HG02623 (cell line): ENCODE measurements at regions not wholly inside any gene's neighbourhood (a gene's known extent, or its start where the extent isn't known, plus 50 kb on each side); places are given as distances from the start of the nearest gene placed in this dataset.

Source experiments
- ATAC-seq: cut with Tn5 transposase; IDR thresholded peaks from one replicate; pipeline ENCODE4 v1.9.1; 2021; ENCODE audit warnings: moderate library complexity; ENCODE audit not compliant: unreplicated experiment

DNA sequence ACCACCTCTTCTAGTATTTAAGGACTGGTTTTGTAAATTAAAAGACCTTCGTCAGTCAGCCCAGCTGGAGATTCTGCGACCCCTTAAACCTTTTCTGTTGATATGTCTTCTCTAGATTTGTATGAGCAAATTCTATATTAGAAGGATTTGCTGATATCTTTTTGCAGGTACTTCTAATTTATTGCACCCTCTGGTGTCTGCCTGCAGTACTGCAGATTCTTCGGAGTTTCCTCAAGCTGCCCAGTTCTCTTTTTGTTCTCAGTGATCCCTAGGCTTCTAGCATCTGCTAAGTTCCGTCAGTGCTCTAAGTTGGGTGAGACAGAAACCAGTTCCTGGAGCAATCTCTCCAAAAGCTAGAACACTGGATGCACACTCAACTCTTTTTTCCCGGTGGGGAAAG, 545.2 kb downstream of the C4orf33 start:
- peak; percentile 82 for ATAC-seq

DNA sequence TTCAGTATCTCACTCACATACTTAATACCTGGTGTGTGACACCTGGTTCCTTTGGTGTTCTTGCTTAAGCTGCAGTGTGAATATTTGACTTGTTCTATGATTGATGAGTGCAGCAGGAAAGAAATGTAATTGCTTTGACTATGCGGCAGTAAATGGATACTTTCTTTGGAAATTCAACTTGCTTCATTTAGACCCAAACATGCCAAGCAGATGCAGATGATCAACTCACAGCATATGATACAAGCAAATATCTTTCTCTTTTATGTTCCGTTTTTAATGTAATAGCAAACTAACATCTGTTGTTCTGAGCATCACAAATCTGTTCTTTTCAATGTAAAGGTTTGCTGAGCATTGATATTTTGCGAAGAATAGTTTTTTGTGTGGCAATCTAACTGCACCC, 549.5 kb downstream of the C4orf33 start:
- ATAC-seq, result no peak

DNA sequence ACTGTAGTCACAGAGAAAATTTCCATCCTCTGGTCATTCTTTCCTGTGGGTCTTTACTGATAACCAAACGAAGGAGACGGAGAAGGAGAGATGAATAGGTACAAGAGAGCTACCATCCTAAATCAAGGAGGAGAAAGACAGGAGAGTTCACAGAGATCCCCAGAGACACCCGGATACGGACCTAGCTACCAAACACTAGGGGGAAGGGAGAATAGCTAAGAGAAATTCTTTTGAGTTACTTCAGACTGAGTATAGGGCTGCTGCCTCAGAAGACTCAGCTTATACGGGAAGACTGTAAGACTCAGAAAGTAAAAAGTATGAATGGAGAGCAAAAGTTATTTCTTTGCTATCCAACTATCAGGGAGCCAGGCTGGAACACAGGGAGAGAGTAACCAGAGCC, 572.1 kb downstream of the C4orf33 start:
- ATAC-seq, result no peak

DNA sequence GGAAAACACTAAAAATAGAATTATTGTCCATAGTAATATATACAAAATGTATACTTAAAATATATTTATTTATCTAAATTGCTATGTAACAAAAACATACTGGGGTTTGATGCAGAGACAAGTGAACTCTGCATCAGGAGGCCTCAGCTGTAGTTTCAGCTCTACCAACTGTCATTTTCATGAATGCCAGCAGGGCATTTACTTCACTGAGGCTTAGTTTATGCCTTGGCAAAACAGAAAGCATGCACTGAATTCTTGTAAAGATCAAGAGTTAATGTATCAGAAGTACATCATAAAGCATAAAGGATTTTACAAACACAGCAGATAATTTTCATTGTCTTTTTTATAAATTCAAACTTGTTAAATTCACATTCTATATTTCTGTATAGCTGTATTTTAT, 577.0 kb downstream of the C4orf33 start:
- no peak for ATAC-seq

DNA sequence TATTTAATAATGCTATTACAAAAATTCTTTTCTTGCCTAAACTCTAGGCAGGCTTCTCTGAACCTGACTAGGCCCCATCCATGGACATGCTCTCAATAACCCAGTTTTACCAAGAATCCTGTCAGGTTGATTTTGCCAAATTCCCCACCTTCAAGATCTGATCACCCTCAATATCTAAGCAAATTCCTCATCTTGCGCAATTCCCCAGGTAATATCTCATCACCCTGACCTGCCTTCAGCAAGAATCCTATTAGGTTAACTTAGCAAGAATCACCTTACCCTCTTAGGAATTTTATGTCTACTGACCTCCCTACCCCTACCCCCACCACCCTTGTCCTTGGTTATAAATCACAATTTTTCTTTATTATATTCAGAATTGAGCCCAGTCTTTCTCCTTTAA, 579.1 kb downstream of the C4orf33 start:
- ATAC-seq, result no peak

DNA sequence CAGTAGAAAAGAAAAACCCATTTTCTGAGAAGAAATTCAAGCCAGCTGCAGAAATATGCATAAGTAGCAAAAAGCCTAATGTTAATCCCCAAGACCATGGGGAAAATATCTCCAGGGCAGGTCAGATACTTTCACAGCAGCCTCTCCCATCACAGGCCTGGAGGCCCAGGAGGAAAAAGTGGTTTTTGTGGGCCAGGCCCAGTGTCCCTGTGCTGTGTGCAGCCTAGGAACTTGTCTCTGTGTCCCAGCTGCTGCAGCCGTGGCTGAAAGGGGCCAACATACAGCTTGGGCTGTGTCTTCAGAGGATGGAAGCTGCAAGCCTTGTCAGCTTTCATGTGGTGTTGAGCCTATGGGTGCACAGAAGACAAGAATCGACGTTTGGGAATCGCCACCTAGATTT, 581.0 kb downstream of the C4orf33 start:
- no peak for ATAC-seq

DNA sequence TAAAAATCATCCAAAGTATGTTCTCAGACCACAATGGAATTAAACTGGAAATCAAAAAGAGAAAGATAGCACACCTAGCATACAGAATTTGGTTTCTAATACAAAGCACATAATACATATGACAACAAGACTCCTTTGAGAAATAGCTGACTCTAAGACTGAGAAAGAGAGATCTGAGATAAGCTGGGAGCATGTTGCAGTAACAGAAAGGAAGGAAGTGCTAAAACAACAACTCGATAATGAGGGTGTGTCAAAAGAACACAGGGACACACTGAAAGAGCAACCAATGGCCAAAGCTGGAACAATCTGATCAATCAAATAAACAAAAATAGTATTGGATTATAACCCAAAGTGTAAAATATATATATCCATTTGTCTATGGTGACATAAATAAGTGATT, 586.6 kb downstream of the C4orf33 start:
- no peak for ATAC-seq

DNA sequence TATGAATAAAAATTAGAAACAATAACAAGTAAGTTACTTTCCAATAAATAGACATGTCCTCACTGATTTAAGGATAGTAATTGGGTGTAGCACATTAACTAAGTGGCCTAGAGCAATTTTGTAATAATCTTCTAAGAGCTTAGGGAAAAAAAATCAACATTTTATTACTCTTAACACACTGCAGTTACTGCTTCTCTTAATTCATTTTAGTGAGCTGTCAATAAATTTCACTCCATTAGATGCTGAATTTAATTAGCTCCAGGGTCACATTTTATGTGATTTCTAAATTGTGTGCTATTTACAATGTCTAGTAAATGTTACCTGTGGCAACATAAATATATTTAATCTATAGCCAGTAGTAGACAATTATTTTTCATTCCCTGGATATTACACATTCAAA, 612.0 kb downstream of the C4orf33 start:
- ATAC-seq, result no peak

DNA sequence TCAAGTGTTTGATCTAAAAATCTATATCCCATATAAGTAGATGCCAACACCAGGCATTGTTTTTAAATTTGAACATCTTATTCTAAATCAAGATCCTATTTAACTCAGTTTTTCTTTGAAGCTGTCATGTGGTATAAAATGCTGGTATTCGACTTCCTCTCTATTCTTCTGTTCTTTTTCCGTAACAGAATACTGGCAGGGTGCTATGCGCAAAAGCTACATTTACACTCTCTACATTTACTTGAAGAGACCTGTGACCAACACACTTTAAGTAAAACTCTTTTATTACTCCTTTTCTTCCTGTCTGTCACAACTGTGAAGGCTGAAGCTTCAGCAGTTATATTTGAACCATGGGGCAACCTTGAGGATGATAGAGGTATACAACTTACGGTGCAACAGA, 612.8 kb downstream of the C4orf33 start:
- ATAC-seq, result no peak

DNA sequence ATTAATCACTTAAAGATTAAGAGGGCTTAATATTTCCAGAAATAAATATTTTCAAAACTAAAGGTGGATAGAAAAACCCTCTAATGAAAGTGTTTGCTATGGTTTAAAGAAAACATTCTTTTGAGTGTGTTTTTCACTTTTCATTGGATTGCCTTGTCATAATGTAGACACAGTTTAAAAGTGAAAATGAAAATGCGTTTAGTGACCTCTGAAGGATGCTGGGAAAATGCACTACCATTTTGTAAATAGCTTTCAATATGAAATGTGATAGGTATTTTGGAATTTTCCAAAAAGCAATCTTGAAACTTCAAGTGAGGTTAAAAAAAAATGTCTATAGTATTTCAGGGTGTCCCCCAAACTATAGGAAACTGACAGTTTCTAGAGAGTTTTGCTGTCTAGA, 642.2 kb downstream of the C4orf33 start:
- ATAC-seq, result peak; percentile 40

DNA sequence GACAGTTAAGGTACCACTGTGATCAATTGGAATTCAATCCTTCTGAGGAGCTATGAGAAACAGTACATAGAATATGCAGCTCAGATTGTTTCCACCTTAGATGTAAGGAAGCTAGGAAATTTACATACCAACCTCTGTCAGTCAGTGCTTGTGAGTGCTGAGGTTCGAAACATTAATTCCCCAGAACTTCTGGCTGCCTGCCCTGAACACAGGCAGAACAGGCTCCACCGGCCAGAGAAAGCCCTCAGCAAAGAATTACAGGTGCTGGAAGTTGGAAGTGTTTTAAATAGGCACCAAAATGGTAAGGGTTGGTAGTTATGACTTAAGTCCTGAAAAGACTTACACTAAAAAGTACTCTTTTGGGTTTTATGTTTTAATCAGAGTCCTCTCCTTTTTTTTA, 651.8 kb downstream of the C4orf33 start:
- no peak for ATAC-seq

DNA sequence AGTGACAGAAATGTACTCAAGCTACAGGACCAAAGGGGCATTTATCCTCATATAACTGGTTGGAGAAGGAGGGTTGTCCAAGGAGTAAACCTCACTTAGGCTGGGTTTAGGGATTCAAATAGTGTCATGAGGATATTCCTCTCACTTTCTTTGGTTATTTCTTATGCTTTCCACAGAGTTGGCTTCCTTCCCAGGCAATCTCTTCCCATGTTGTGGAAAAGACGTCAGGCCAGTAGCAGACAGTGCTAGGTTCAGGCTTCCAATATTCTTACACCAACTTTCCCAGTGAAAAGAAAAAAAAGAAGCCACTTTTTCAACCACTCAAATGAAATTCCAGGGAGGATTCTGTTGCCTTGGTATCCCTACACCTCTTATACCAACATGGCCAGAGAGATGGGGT, 653.0 kb downstream of the C4orf33 start:
- no peak for ATAC-seq

DNA sequence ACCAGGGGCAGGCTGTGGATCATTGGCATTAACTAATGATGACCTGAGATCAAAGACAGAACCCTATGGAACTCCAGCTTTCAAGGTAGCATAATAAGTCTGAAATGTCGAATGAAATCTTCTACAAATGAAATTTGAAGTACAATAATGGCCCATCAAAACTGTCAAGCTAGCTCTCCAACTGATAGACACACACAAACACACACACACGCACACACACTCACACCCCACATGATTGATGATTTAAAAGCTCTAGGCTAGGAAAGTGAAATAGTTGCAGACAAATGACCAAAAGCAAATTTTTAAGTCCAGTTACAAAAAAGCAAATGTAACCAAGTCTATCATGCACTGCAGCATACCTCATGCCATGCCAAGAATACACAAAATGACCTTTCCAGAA, 655.7 kb downstream of the C4orf33 start:
- ATAC-seq, result no peak

DNA sequence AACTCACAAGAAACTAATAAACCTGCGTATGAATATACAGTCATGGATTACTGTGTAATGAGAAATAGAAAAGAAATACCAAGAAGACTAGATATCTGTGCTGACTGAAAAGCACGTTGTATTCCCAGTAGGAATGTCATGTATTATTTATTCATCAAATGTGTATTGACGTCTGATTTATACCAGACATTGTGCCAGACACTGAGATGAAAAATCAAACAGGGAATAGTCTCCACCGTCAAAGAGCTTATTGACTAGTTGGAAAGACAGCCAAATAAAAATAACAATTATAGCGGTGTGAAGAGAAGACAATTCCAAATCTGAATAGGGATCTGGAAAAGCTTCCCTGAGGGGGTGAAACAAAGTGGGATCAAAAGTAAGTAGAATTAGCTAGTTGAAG, 687.6 kb downstream of the C4orf33 start:
- ATAC-seq, result no peak

DNA sequence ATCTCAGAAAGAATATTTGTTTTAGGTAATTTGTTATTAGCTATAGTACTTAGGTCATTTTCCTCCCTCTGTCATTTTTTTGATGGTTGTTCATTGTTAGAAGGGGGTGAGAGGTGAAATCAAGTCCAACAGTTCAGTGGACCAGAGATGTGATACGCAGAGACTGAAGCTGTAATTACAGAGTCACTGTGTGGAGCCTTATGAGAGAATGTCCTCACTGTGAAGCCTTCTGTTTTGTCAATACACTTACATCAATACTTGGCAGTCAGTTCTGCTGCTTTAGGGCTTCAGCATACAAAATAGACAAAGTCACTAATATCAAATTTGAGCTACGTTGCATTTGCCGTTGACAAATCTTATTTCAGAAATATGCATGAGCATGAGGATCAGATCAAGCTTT, 692.5 kb downstream of the C4orf33 start:
- no peak for ATAC-seq

DNA sequence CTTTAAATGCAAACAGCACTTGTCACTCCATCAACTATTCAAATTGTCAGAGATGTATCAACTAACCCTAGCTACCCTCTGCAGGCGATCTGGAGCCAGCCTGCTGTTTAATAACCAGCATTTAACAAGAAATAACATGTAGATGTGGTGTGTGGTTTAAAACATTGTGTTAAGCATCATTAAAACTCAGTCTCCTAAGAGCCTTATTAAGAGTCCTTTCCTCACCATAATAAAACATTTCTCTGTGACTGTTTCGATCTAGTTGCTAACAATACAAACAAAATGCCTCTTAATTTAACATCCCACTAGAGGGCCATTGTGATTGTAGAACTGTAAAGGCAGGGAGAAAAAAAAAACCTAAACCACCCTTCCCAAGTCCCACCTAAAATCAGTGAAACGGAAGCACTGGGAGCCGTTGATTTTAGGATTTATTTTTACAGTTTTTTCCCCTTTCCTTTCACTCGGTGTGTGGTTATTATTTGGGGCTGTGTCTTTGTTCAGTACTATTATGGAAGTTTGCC, 708.6 kb downstream of the C4orf33 start:
- no peak for ATAC-seq

DNA sequence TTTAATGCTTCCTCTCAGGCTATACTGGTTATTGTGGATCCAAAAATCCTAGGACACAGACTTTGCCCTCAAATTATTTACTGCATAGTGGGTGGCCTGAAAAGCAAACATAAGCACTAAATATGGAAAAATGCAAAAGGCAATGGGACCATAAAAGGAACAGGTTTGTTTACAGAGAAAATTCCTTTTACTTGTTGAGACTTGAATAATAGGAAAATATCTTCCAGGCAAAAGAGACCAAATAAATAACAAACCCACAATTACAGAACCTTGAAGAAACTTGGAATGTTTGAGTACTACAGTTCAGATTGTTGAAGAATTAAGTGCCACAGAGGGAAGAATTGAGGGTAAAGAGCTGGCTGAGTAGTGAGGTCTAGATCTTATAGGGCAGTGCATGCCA, 711.0 kb downstream of the C4orf33 start:
- no peak for ATAC-seq

DNA sequence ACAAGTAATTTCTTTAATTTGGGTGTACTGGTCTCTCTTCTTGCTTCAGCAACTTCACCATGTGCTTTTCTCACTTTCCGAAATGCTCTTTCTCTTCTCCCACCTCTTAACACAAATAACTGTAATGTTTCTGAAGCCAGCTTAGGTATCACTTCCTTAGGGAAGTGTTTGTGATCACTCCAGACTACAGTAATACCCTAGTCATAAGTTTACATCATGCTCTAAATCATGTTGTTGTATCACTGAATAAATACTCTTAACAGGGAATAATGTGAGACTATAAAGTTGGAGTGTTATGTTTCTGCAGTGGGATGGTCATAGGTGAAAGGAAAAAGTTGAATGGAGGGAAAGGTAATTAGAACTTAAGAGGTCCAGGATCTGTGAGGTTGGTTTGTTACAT, 712.3 kb downstream of the C4orf33 start:
- ATAC-seq, result no peak

DNA sequence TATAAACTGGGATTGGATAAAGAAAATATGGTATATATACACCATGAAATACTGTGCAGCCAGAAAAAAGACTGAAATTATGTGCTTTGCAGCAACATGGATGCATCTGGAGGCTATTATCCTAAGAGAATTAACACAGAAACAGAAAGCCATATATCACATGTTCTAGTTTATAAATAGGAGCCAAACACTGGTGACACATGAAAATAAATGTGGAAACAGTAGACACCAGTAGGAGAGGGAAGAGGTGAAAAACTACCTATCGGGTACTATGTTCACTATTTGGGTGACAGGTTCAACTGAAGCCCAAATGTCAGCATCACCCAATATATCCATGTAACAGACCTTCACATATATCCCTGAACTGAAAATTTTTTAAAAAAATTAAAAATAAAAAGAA, 725.1 kb downstream of the C4orf33 start:
- ATAC-seq, result no peak

DNA sequence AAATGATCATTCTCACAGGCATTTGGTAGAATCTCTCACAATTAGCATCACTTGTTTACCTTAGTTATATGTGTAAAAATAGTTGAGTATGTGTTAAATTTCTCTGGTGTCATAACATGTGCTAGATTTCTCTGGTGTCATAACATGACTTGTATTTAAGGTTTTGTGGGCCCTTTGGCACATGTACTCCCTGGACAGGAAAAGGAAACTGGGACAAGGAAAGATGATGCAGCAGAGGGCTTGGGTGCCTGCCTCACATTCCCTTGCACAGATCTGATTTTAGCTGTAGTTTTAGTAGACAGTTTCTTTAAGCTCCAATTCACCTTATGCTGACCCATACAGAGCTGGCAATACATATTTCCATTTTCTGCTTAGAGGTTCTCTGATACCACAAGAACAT, 726.0 kb downstream of the C4orf33 start:
- ATAC-seq, result no peak

DNA sequence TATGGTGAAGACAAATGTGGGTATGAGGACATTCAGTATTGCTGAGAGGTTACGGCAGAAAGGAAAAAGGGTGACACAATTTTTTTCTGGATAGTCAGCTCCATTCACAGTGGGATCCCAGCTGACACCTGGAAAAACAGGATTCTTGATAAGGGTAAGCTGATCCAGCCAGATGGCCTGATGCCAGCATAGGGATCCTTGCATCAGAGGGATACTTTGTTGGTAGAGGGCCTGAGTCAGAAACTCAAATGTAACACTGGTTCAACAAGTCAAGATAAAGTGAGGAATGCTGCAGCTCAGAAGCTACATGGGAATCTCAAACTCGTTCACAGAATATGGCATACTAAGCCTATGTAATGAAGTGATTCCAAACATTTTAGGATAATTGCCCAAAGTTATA, 726.7 kb downstream of the C4orf33 start:
- ATAC-seq, result no peak

DNA sequence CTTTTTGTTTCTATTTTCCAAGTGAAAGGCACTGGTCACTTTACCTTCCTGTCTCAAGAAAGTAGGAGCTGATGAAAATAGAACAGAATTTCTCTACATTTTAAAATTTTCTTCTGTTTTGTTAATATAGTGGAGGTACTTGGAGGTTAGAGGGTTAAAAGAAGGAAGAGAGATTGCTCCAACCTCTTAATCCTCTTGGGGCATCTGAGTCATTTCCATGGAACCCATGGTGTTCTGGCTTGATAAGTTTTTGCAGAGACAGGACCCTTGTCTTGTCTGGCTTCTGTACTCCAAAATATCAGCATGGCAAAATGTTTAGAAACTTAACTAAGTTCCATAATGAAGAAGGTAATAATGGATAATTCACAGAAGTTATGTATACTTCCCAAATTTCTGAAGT, 727.2 kb downstream of the C4orf33 start:
- no peak for ATAC-seq

DNA sequence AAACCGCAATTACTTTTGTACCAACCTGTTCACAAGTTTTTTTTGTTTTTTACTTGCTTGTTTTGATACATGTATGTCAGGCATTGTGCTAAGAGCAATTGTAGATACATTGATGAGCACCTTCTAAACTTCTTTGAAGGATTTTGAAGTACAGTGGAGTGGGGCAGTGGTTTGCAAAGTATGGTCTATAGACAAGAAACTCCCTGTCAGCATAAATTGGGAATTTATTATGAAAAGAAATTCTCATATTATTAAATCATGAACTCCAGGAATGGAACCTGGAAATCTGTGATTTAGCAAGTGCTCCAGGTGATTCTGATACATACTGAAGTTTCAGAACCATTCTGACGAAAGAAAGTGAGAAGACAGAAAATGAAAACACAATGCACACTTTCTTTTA, 733.4 kb downstream of the C4orf33 start:
- no peak for ATAC-seq

DNA sequence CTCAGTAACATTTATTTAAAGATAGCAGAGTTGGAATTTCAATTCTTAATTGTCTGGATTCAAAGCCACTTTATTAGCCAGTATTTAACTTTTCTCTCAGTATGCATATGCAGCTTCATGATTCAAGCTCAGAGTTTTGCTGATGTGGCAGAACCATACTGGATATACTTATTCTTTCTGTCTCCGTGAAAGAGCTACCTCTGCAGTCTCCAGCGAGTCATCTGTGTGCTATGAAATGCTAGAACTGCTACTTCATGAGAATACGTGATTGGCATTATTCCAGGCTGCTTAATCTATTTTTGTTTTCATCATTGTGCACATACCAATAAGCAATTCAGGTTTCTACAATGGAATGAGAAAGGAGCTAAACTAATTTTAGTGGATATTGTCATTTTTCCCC, 743.7 kb downstream of the C4orf33 start:
- ATAC-seq, result no peak
